ENCODE measurements at regions not wholly inside any gene's neighbourhood (a gene's known extent, or its start where the extent isn't known, plus 50 kb on each side); places are given as distances from the start of the nearest gene placed in this dataset.

GRCh38 chr4:111933703-111934102 is 211.6 kb upstream of the FAM241A start:
- H3K27me3 ChIP-seq (ENCODE audit: insufficient read depth, low read depth, low read length): no peaks in the 10 kb centered on the region
- no peak overlapping the region for H3K4me2 ChIP-seq (ENCODE audit: low read length)
- H3K79me2 ChIP-seq (replicated peaks; ENCODE audit: insufficient read depth, low read length): no peaks in the 10 kb centered on the region
- TF ChIP-seq CTCF (IDR thresholded peaks at IDR 0.05; ENCODE audit: poor library complexity, severe bottlenecking): no peak
- TF ChIP-seq TAF1 (IDR thresholded peaks at IDR 0.05; ENCODE audit: low read depth): no peak
- TF ChIP-seq POLR2AphosphoS5 (IDR thresholded peaks at IDR 0.05): no peak
- no peak for TF ChIP-seq MXI1 (conservative IDR thresholded peaks at IDR 0.05; ENCODE audit: poor library complexity, severe bottlenecking)
- TF ChIP-seq, protein P1, sequence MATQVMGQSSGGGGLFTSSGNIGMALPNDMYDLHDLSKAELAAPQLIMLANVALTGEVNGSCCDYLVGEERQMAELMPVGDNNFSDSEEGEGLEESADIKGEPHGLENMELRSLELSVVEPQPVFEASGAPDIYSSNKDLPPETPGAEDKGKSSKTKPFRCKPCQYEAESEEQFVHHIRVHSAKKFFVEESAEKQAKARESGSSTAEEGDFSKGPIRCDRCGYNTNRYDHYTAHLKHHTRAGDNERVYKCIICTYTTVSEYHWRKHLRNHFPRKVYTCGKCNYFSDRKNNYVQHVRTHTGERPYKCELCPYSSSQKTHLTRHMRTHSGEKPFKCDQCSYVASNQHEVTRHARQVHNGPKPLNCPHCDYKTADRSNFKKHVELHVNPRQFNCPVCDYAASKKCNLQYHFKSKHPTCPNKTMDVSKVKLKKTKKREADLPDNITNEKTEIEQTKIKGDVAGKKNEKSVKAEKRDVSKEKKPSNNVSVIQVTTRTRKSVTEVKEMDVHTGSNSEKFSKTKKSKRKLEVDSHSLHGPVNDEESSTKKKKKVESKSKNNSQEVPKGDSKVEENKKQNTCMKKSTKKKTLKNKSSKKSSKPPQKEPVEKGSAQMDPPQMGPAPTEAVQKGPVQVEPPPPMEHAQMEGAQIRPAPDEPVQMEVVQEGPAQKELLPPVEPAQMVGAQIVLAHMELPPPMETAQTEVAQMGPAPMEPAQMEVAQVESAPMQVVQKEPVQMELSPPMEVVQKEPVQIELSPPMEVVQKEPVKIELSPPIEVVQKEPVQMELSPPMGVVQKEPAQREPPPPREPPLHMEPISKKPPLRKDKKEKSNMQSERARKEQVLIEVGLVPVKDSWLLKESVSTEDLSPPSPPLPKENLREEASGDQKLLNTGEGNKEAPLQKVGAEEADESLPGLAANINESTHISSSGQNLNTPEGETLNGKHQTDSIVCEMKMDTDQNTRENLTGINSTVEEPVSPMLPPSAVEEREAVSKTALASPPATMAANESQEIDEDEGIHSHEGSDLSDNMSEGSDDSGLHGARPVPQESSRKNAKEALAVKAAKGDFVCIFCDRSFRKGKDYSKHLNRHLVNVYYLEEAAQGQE (IDR thresholded peaks at IDR 0.05; ENCODE audit: borderline replicate concordance): no peak
- TF ChIP-seq SMC3 (conservative IDR thresholded peaks at IDR 0.05; ENCODE audit: poor library complexity): no peak
- no peak for TF ChIP-seq EZH2 (IDR thresholded peaks at IDR 0.05; ENCODE audit: borderline replicate concordance, insufficient read depth, low read length, poor library complexity, severe bottlenecking)
- no peak for TF ChIP-seq RAD21 (conservative IDR thresholded peaks at IDR 0.05)
- no peaks in the 10 kb centered on the region for H3K9me3 ChIP-seq (ENCODE audit: low read length)
- H4K20me1 ChIP-seq (ENCODE audit: insufficient read depth): no peaks in the 10 kb centered on the region
- no peak overlapping the region for H2AFZ ChIP-seq (ENCODE audit: low read depth, low read length)
- no peaks in the 10 kb centered on the region for H3K9me2 ChIP-seq (ENCODE audit: insufficient read depth, low read length)
- H3K9ac ChIP-seq (ENCODE audit: low read length): no peak overlapping the region
- H3K36me3 ChIP-seq (ENCODE audit: insufficient read depth, low read length): no peaks in the 10 kb centered on the region
- no peak overlapping the region for H3K4me3 ChIP-seq (ENCODE audit: low read length)
- H3K27ac ChIP-seq (ENCODE audit: low read length): no peak overlapping the region
- no peaks in the 10 kb centered on the region for H3F3A ChIP-seq (ENCODE audit: insufficient read depth, low read length, poor library complexity, severe bottlenecking)

DNA sequence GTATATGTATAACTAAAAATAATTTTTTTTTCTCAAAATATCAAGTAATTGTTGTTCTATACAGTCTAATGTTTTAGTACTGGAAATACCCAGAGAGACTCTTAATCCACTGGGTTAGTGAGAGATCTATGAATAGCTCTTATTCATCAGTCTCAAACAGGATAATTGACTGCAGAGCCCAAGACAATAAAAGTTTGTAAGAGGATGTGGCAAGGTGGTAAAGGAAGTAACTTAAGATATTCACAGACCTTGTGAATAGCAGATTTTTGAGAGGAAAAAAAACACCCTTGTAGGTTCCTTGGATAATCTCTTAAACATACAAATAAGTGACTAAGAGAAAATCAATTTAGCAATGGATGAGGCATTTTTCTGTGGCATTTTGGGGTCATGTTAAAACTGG is 210.9 kb upstream of the FAM241A start:
- Histone ChIP-seq H3K79me2 (replicated peaks; ENCODE audit: insufficient read depth, low read length) (no peaks in the 10 kb centered on the region), H3K9me3 (ENCODE audit: low read length) (no peaks in the 10 kb centered on the region), H3K4me3 (ENCODE audit: low read length) (no peak overlapping the region), H2AFZ (ENCODE audit: low read depth, low read length) (no peak overlapping the region), H3K9ac (ENCODE audit: low read length) (no peak overlapping the region), H3K36me3 (ENCODE audit: insufficient read depth, low read length) (no peaks in the 10 kb centered on the region), H4K20me1 (ENCODE audit: insufficient read depth) (no peaks in the 10 kb centered on the region), H3K27me3 (ENCODE audit: insufficient read depth, low read depth, low read length) (no peaks in the 10 kb centered on the region), H3K9me2 (ENCODE audit: insufficient read depth, low read length) (no peaks in the 10 kb centered on the region), H3F3A (ENCODE audit: insufficient read depth, low read length, poor library complexity, severe bottlenecking) (no peaks in the 10 kb centered on the region), H3K27ac (ENCODE audit: low read length) (no peak overlapping the region), H3K4me2 (ENCODE audit: low read length) (no peak overlapping the region)
- TF ChIP-seq EZH2 (IDR thresholded peaks at IDR 0.05; ENCODE audit: borderline replicate concordance, insufficient read depth, low read length, poor library complexity, severe bottlenecking) (no peak), MXI1 (conservative IDR thresholded peaks at IDR 0.05; ENCODE audit: poor library complexity, severe bottlenecking) (no peak), TAF1 (IDR thresholded peaks at IDR 0.05; ENCODE audit: low read depth) (no peak), RAD21 (conservative IDR thresholded peaks at IDR 0.05) (no peak), SMC3 (conservative IDR thresholded peaks at IDR 0.05; ENCODE audit: poor library complexity) (no peak), POLR2AphosphoS5 (IDR thresholded peaks at IDR 0.05) (no peak), EP300 (conservative IDR thresholded peaks at IDR 0.05; ENCODE audit: poor library complexity, severe bottlenecking) (no peak), CTCF (IDR thresholded peaks at IDR 0.05; ENCODE audit: poor library complexity, severe bottlenecking) (no peak)
- TF ChIP-seq, protein P1 (IDR thresholded peaks at IDR 0.05; ENCODE audit: borderline replicate concordance): no peak
